ENCODE measurements at regions not wholly inside any gene's neighbourhood (a gene's known extent, or its start where the extent isn't known, plus 50 kb on each side); places are given as distances from the start of the nearest gene placed in this dataset.
"Not testable (repeated sequence)": the region's sequence is repeated elsewhere in the genome, so short reads cannot be mapped to it uniquely, and the experiment has no call there.

- no peak for DNase-seq (ENCODE audit: low read depth in 2 of 2)
Measured at GRCh38 chr1:96073100-96073499, 648.5 kb upstream of the PTBP2 start.

GRCh38 chr1:96074422-96074821 is 647.2 kb upstream of the PTBP2 start:
- DNase-seq (ENCODE audit: low read depth in 2 of 2) = no peak

GRCh38 chr1:96074876-96075577 is 646.6 kb upstream of the PTBP2 start:
- no peak for DNase-seq (ENCODE audit: low read depth in 2 of 2)

- no peak for DNase-seq (ENCODE audit: low read depth in 2 of 2)
Measured at GRCh38 chr1:96075704-96076455, 645.7 kb upstream of the PTBP2 start.

GRCh38 chr1:96076589-96076988 is 645.0 kb upstream of the PTBP2 start:
- DNase-seq (ENCODE audit: low read depth in 2 of 2) = no peak

- DNase-seq (ENCODE audit: low read depth in 2 of 2) = no peak
Measured at GRCh38 chr1:96079581-96079980, 642.0 kb upstream of the PTBP2 start.

GRCh38 chr1:96080925-96081324 is 640.7 kb upstream of the PTBP2 start:
- DNase-seq (ENCODE audit: low read depth in 2 of 2) = no peak

GRCh38 chr1:96087719-96088118 is 633.9 kb upstream of the PTBP2 start:
- no peak for DNase-seq (ENCODE audit: low read depth in 2 of 2)

- DNase-seq (ENCODE audit: low read depth in 2 of 2) = no peak
Measured at GRCh38 chr1:96090134-96090533, 631.5 kb upstream of the PTBP2 start.

- DNase-seq (ENCODE audit: low read depth in 2 of 2) = no peak
Measured at GRCh38 chr1:96095849-96096612, 625.6 kb upstream of the PTBP2 start.

- DNase-seq (ENCODE audit: low read depth in 2 of 2) = no peak
Measured at GRCh38 chr1:96096613-96097321, 624.8 kb upstream of the PTBP2 start.

- DNase-seq (ENCODE audit: low read depth in 2 of 2) = no peak
Measured at GRCh38 chr1:96104506-96104905, 617.1 kb upstream of the PTBP2 start.

GRCh38 chr1:96104906-96105305 is 616.7 kb upstream of the PTBP2 start:
- DNase-seq (ENCODE audit: low read depth in 2 of 2) = no peak

GRCh38 chr1:96116731-96117130 is 604.9 kb upstream of the PTBP2 start:
- DNase-seq (ENCODE audit: low read depth in 2 of 2) = no peak

GRCh38 chr1:96130432-96130831 is 591.2 kb upstream of the PTBP2 start:
- DNase-seq (ENCODE audit: low read depth in 2 of 2) = no peak

- no peak for DNase-seq (ENCODE audit: low read depth in 2 of 2)
Measured at GRCh38 chr1:96144636-96145035, 576.9 kb upstream of the PTBP2 start.

- DNase-seq (ENCODE audit: low read depth in 2 of 2) = no peak
Measured at GRCh38 chr1:96145492-96145891, 576.1 kb upstream of the PTBP2 start.

GRCh38 chr1:96152957-96153356 is 568.6 kb upstream of the PTBP2 start:
- DNase-seq (ENCODE audit: low read depth in 2 of 2) = not testable (repeated sequence)

- DNase-seq (ENCODE audit: low read depth in 2 of 2) = no peak
Measured at GRCh38 chr1:96157101-96157500, 564.5 kb upstream of the PTBP2 start.

- no peak for DNase-seq (ENCODE audit: low read depth in 2 of 2)
Measured at GRCh38 chr1:96159379-96159778, 562.2 kb upstream of the PTBP2 start.

GRCh38 chr1:96164053-96164452 is 557.5 kb upstream of the PTBP2 start:
- no peak for DNase-seq (ENCODE audit: low read depth in 2 of 2)

- DNase-seq (ENCODE audit: low read depth in 2 of 2) = no peak
Measured at GRCh38 chr1:96178053-96178452, 543.5 kb upstream of the PTBP2 start.
